ENCODE measurements at regions not wholly inside any gene's neighbourhood (a gene's known extent, or its start where the extent isn't known, plus 50 kb on each side); places are given as distances from the start of the nearest gene placed in this dataset.

DNA sequence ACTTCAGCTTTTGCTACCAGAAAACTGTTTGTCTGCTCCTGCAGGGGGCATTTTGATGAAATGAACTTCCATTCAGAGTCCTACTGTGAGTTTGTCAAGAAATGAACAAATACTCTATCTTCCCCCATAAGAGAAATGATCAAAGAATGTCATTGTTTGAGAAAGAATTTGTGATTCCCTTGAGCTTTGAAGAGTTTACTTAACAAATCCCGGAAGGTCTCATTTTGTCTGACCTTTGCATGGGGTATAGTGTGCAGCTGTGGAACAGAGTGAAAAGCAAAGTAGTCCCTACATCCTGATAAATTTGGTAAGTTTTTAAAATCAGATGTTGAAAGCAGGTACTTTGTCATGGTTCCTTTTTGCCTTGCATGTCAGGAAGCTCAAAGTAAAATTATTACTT, 178.0 kb downstream of the ABCC12 start:
- TF ChIP-seq SREBF2 (CRISPR knock-in tag; IDR thresholded peaks at IDR 0.05), result no peak
- no peak for TF ChIP-seq BRD4 (IDR thresholded peaks at IDR 0.05)
- TF ChIP-seq THRAP3 (IDR thresholded peaks at IDR 0.05; ENCODE audit: borderline replicate concordance), result no peak
- TF ChIP-seq, protein P1, sequence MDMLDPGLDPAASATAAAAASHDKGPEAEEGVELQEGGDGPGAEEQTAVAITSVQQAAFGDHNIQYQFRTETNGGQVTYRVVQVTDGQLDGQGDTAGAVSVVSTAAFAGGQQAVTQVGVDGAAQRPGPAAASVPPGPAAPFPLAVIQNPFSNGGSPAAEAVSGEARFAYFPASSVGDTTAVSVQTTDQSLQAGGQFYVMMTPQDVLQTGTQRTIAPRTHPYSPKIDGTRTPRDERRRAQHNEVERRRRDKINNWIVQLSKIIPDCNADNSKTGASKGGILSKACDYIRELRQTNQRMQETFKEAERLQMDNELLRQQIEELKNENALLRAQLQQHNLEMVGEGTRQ (CRISPR knock-in tag; IDR thresholded peaks at IDR 0.05), result no peak
- TF ChIP-seq, protein P2, sequence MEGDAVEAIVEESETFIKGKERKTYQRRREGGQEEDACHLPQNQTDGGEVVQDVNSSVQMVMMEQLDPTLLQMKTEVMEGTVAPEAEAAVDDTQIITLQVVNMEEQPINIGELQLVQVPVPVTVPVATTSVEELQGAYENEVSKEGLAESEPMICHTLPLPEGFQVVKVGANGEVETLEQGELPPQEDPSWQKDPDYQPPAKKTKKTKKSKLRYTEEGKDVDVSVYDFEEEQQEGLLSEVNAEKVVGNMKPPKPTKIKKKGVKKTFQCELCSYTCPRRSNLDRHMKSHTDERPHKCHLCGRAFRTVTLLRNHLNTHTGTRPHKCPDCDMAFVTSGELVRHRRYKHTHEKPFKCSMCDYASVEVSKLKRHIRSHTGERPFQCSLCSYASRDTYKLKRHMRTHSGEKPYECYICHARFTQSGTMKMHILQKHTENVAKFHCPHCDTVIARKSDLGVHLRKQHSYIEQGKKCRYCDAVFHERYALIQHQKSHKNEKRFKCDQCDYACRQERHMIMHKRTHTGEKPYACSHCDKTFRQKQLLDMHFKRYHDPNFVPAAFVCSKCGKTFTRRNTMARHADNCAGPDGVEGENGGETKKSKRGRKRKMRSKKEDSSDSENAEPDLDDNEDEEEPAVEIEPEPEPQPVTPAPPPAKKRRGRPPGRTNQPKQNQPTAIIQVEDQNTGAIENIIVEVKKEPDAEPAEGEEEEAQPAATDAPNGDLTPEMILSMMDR (IDR thresholded peaks at IDR 0.05 in 2 of 3, conservative IDR thresholded peaks at IDR 0.05 in 1 of 3; ENCODE audit: insufficient read depth in 2 of 3, low read depth in 1 of 3, low read length in 3 of 3), result no peak
- TF ChIP-seq GABPA (tag; conservative IDR thresholded peaks at IDR 0.05; ENCODE audit: low read depth), result no peak
- no peak for TF ChIP-seq CAMTA2 (CRISPR knock-in tag; conservative IDR thresholded peaks at IDR 0.05)
- no peak for TF ChIP-seq TCF7 (IDR thresholded peaks at IDR 0.05; ENCODE audit: borderline replicate concordance)
- TF ChIP-seq TEAD4 (IDR thresholded peaks at IDR 0.05; ENCODE audit: low read length), result no peak
- TF ChIP-seq TEAD4 (CRISPR knock-in tag; IDR thresholded peaks at IDR 0.05; ENCODE audit: borderline replicate concordance), result no peak
